Trophoblast cell (in vitro differentiated cells and primary cell): ENCODE measurements at regions not wholly inside any gene's neighbourhood (a gene's known extent, or its start where the extent isn't known, plus 50 kb on each side); places are given as distances from the start of the nearest gene placed in this dataset.

ENCODE experiments used
- DNase-seq, 2 donors: peaks; one replicate each; pipeline ENCODE4 v3.0.0-alpha.2; 2016
- H2AFZ ChIP-seq: 2 replicates; pipeline ENCODE4 v1.6.1; 2013; ENCODE audit warnings: low read length, moderate library complexity, mild to moderate bottlenecking; ENCODE audit not compliant: insufficient read depth, poor library complexity
- H2AK5ac ChIP-seq: 2 replicates; pipeline ENCODE4 v1.6.1; 2013; ENCODE audit warnings: mild to moderate bottlenecking, low read length
- H2BK120ac ChIP-seq: 2 replicates; pipeline ENCODE4 v1.6.1; 2013; ENCODE audit warnings: low read length, mild to moderate bottlenecking, moderate library complexity; ENCODE audit not compliant: insufficient read depth, poor library complexity
- H2BK12ac ChIP-seq: 2 replicates; pipeline ENCODE4 v1.6.1; 2013; ENCODE audit warnings: mild to moderate bottlenecking, low read length, moderate library complexity
- H2BK5ac ChIP-seq: 2 replicates; pipeline ENCODE4 v1.6.1; 2013; ENCODE audit warnings: low read length, low read depth, moderate library complexity, mild to moderate bottlenecking; ENCODE audit not compliant: poor library complexity
- H3K14ac ChIP-seq: 2 replicates; pipeline ENCODE4 v1.6.1; 2013; ENCODE audit warnings: mild to moderate bottlenecking, low read length
- H3K18ac ChIP-seq: 2 replicates; pipeline ENCODE4 v1.6.1; 2013; ENCODE audit warnings: mild to moderate bottlenecking, low read length
- H3K23ac ChIP-seq: 2 replicates; pipeline ENCODE4 v1.6.1; 2013; ENCODE audit warnings: low read length
- H3K27ac ChIP-seq: 2 replicates; pipeline ENCODE4 v1.5.1; 2013; ENCODE audit warnings: low read depth, mild to moderate bottlenecking, inconsistent platforms, low read length, moderate library complexity
- H3K27me3 ChIP-seq: 2 replicates; pipeline ENCODE4 v1.6.1; 2013; ENCODE audit warnings: inconsistent platforms, mild to moderate bottlenecking, low read length, moderate library complexity; ENCODE audit not compliant: insufficient read depth
- H3K36me3 ChIP-seq, 2 experiments: 1 replicate in 1 of 2; 2 replicates in 1 of 2; pipeline ENCODE4 v1.6.1; 2013; ENCODE audit warnings: low read length in 2 of 2, mild to moderate bottlenecking in 2 of 2, moderate library complexity in 1 of 2; ENCODE audit not compliant: insufficient read depth in 2 of 2, control insufficient read depth in 1 of 2
- H3K4ac ChIP-seq: 2 replicates; pipeline ENCODE4 v1.6.1; 2013; ENCODE audit warnings: low read depth, mild to moderate bottlenecking, low read length, moderate library complexity
- H3K4me1 ChIP-seq, 2 experiments: 1 replicate in 1 of 2; 2 replicates in 1 of 2; pipeline ENCODE4 v1.6.1; 2013; ENCODE audit warnings: low read length in 2 of 2, mild to moderate bottlenecking in 2 of 2, moderate library complexity in 1 of 2; ENCODE audit not compliant: insufficient read depth in 2 of 2, control insufficient read depth in 1 of 2
- H3K4me2 ChIP-seq: 2 replicates; pipeline ENCODE4 v1.6.1; 2013; ENCODE audit warnings: inconsistent platforms, mild to moderate bottlenecking, low read length, moderate library complexity
- H3K4me3 ChIP-seq: 2 replicates; pipeline ENCODE4 v1.5.1; 2013; ENCODE audit warnings: mild to moderate bottlenecking, low read depth, low read length, inconsistent platforms
- H3K79me1 ChIP-seq: one replicate; pipeline ENCODE4 v1.6.1; 2013; ENCODE audit warnings: low read length
- H3K79me2 ChIP-seq: 2 replicates; pipeline ENCODE4 v1.6.1; 2013; ENCODE audit warnings: low read length, mild to moderate bottlenecking; ENCODE audit not compliant: control insufficient read depth, insufficient read depth, poor library complexity
- H3K9ac ChIP-seq: 2 replicates; pipeline ENCODE4 v1.6.1; 2013; ENCODE audit warnings: mild to moderate bottlenecking, low read length
- H3K9me3 ChIP-seq: 2 replicates; pipeline ENCODE4 v1.6.1; 2013; ENCODE audit warnings: low read depth, mild to moderate bottlenecking, control low read depth, inconsistent platforms, low read length; ENCODE audit not compliant: insufficient read depth
- H4K12ac ChIP-seq: 2 replicates; pipeline ENCODE4 v1.6.1; 2013; ENCODE audit warnings: low read depth, mild to moderate bottlenecking, low read length, moderate library complexity
- H4K8ac ChIP-seq: 2 replicates; pipeline ENCODE4 v1.6.1; 2013; ENCODE audit warnings: low read depth, mild to moderate bottlenecking, low read length, moderate library complexity
- H4K91ac ChIP-seq: one replicate; pipeline ENCODE4 v1.6.1; 2013; ENCODE audit warnings: low read depth, mild to moderate bottlenecking, low read length, moderate library complexity
- WGBS: extraction: QIAGEN DNeasy Blood & Tissue Kit; methylation state at CpG from one replicate; pipeline ENCODE4 v1.1.7; 2013; ENCODE audit warnings: missing lambda C conversion rate; ENCODE audit not compliant: insufficient read length, insufficient coverage; ENCODE audit errors: extremely low coverage; 5-methylcytosine and 5-hydroxymethylcytosine counted together

DNA sequence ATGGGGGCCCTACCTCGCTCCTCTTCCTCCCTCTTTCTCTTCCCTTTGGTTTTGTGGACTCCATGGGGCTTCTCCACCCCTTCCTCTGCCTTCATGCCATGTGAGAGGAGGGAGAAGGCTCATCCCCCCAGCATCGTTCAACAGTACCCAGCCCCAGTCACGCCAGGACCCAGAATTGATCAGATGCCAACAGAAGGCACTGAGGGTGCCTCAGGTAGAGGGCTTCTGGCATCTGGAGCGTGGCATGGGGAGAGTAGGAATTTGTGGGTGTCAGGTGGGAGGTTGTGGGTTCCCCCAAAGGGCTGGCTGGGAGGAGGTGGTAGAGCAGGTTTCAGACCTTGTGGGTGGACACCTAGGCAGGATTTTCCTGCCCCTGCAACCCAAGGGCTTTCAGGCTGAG lies 122.0 kb downstream of the TWIST2 start:
- Histone ChIP-seq H2BK5ac (no peak overlapping the region), H3K9ac (no peak overlapping the region), H3K18ac (no peak overlapping the region), H3K27me3 (no peaks in the 10 kb centered on the region), H2AFZ (no peak overlapping the region), H3K79me2 (no peaks in the 10 kb centered on the region), H3K9me3 (peaks cover 2% of the 10 kb centered on the region), H2BK12ac (no peak overlapping the region), H3K79me1 (no peaks in the 10 kb centered on the region), H4K12ac (no peak overlapping the region), H3K27ac (no peak overlapping the region), H4K91ac (no peak overlapping the region), H3K4me3 (no peak overlapping the region), H3K14ac (no peak overlapping the region), H3K4ac (no peak overlapping the region), H3K4me2 (no peak overlapping the region), H3K36me3 (no peaks in the 10 kb centered on the region), H2AK5ac (no peak overlapping the region), H2BK120ac (no peak overlapping the region), H3K4me1 (peaks cover 0 to 2% of the 10 kb centered on the region in 2 experiments), H3K23ac (no peak overlapping the region), H4K8ac (no peak overlapping the region)
- no CpG with 5 or more reads among the region's 4 CpGs for WGBS
- DNase-seq = no peak

DNA sequence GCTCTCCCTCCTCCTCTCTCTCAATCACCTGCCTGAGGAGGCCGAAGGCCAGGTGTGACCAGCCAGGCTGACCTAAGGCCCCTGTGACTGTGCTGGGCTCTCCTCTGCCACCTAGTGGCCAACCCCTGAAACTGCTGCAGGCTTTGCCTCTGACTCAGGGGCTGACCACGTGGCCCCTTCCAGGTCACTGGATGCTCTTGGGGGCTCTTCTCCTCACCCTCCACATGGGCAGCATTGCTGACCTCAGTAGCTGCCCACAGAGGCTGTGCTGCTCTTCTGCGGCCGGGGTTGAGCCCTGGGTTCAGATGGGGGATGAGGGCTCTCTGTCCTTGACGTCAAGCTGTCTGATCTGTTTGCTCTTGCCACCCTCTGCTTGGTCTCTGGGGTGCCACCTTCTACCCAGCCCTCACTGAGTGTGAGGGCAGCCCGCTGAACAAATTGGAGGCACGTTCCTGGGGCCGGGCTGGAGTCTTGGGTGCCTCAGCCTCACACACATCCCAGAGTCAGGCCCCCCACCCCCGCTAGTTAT lies 122.7 kb downstream of the TWIST2 start:
- Histone ChIP-seq H3K4me3 (no peak overlapping the region), H3K79me1 (no peaks in the 10 kb centered on the region), H3K4ac (no peak overlapping the region), H3K23ac (no peak overlapping the region), H3K4me2 (no peak overlapping the region), H3K4me1 (peaks cover 0 to 2% of the 10 kb centered on the region in 2 experiments), H2AK5ac (no peak overlapping the region), H4K8ac (no peak overlapping the region), H3K14ac (no peak overlapping the region), H3K27ac (no peak overlapping the region), H2BK5ac (no peak overlapping the region), H4K12ac (no peak overlapping the region), H2BK120ac (no peak overlapping the region), H2BK12ac (no peak overlapping the region), H3K9ac (no peak overlapping the region), H3K18ac (no peak overlapping the region), H3K36me3 (no peaks in the 10 kb centered on the region), H2AFZ (no peak overlapping the region), H3K27me3 (no peaks in the 10 kb centered on the region), H3K79me2 (no peaks in the 10 kb centered on the region), H3K9me3 (peaks cover 2% of the 10 kb centered on the region), H4K91ac (no peak overlapping the region)
- no CpG with 5 or more reads among the region's 9 CpGs for WGBS
- DNase-seq = peak; percentile 59 to 85

DNA sequence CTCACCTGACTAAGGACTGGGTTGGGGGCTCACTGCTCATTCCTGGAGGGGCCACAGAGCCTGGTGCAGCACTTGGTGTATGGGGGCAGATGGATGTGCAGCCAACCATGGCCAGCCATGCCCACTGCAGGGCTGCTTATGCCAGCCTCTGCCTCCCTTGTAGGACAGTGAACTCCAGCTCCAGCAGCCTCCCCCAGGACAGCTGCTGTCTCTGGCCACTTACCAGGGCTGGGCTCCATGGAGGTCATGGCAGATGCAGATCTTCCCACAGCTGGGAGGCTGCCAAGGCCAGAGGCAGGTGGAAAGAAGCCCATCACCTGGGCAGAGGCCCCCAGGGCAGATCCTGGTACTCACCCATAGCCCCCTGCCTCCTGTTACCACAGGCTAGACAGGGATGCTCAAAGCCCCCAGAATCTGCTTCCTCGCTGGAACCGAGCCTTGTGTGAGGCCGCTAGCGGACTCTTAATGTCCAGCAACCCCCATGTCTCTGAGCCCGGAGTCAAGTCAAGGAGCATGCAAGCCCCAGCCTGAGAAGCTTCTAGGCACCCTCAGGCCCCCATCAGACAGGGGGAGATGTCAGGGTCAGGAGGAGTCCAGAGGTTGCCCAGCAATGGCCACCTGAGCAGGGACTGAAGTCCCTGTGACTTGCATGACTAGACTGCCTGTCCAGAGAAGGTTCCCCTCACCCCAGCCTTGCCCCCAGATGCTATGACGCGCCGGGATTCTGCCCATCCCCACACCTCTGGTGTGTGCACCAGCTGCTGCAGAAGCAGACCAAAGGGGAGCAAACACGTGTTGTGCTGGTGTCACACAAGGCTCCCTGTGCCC lies 123.6 kb downstream of the TWIST2 start:
- no peak overlapping the region for H3K9ac ChIP-seq
- no peak for DNase-seq
- H3K4me3 ChIP-seq = no peak overlapping the region
- no peak overlapping the region for H2AFZ ChIP-seq
- H3K36me3 ChIP-seq = no peaks in the 10 kb centered on the region
- no peaks in the 10 kb centered on the region for H3K27me3 ChIP-seq
- no peak overlapping the region for H3K27ac ChIP-seq
- peaks cover 2% of the 10 kb centered on the region for H3K9me3 ChIP-seq
- H4K8ac ChIP-seq = no peak overlapping the region
- H3K18ac ChIP-seq = no peak overlapping the region
- H4K12ac ChIP-seq = no peak overlapping the region
- H3K23ac ChIP-seq = no peak overlapping the region
- no peak overlapping the region for H2BK12ac ChIP-seq
- H3K4me2 ChIP-seq = no peak overlapping the region
- H3K4me1 ChIP-seq = peaks cover 0 to 2% of the 10 kb centered on the region in 2 experiments
- H2AK5ac ChIP-seq = no peak overlapping the region
- H3K14ac ChIP-seq = no peak overlapping the region
- no peak overlapping the region for H2BK5ac ChIP-seq
- no peaks in the 10 kb centered on the region for H3K79me1 ChIP-seq
- H3K79me2 ChIP-seq = no peaks in the 10 kb centered on the region
- H2BK120ac ChIP-seq = no peak overlapping the region
- H3K4ac ChIP-seq = no peak overlapping the region
- no peak overlapping the region for H4K91ac ChIP-seq
- no CpG with 5 or more reads among the region's 9 CpGs for WGBS

GRCh38 chr2:238972146-238972445 lies 124.2 kb downstream of the TWIST2 start:
- WGBS = no CpG with 5 or more reads among the region's 6 CpGs
- Histone ChIP-seq H3K4me3 (no peak overlapping the region), H3K27me3 (no peaks in the 10 kb centered on the region)

More at GRCh38 chr2:238972146-238972445, 124.2 kb downstream of the TWIST2 start:
- Histone ChIP-seq H3K4me2 (no peak overlapping the region), H2AK5ac (no peak overlapping the region), H3K14ac (no peak overlapping the region), H2BK120ac (no peak overlapping the region), H4K91ac (no peak overlapping the region), H4K12ac (no peak overlapping the region), H2BK5ac (no peak overlapping the region), H2BK12ac (no peak overlapping the region), H2AFZ (no peak overlapping the region), H4K8ac (no peak overlapping the region), H3K23ac (no peak overlapping the region), H3K18ac (no peak overlapping the region), H3K27ac (no peak overlapping the region), H3K79me1 (no peaks in the 10 kb centered on the region), H3K9me3 (peaks cover 2% of the 10 kb centered on the region), H3K9ac (no peak overlapping the region), H3K79me2 (no peaks in the 10 kb centered on the region), H3K36me3 (no peaks in the 10 kb centered on the region), H3K4ac (no peak overlapping the region), H3K4me1 (peaks cover 0 to 2% of the 10 kb centered on the region in 2 experiments)
- no peak for DNase-seq
